ENCODE measurements at regions not wholly inside any gene's neighbourhood (a gene's known extent, or its start where the extent isn't known, plus 50 kb on each side); places are given as distances from the start of the nearest gene placed in this dataset.

GRCh38 chr6:40074306-40075055 is 140.2 kb upstream of the MOCS1 start:
- no peak for DNase-seq (ENCODE audit: low spot score)

GRCh38 chr6:40066372-40066771 is 132.1 kb upstream of the MOCS1 start:
- no peak for DNase-seq (ENCODE audit: low spot score)

- no peak for DNase-seq (ENCODE audit: low spot score)
Observed at GRCh38 chr6:40056865-40057264, 122.6 kb upstream of the MOCS1 start.

- no peak for DNase-seq (ENCODE audit: low spot score)
Observed at GRCh38 chr6:40054602-40055001, 120.3 kb upstream of the MOCS1 start.

- no peak for DNase-seq (ENCODE audit: low spot score)
Observed at GRCh38 chr6:40054186-40054585, 119.9 kb upstream of the MOCS1 start.

GRCh38 chr6:40049128-40049527 is 114.9 kb upstream of the MOCS1 start:
- DNase-seq (ENCODE audit: low spot score), result no peak

GRCh38 chr6:40044196-40044595 is 109.9 kb upstream of the MOCS1 start:
- no peak for DNase-seq (ENCODE audit: low spot score)

- no peak for DNase-seq (ENCODE audit: low spot score)
Observed at GRCh38 chr6:40042232-40042631, 108.0 kb upstream of the MOCS1 start.

GRCh38 chr6:40039042-40039441 is 104.8 kb upstream of the MOCS1 start:
- DNase-seq (ENCODE audit: low spot score), result no peak

- no peak for DNase-seq (ENCODE audit: low spot score)
Observed at GRCh38 chr6:40038626-40039025, 104.4 kb upstream of the MOCS1 start.

- DNase-seq (ENCODE audit: low spot score), result no peak
Observed at GRCh38 chr6:40037271-40037670, 103.0 kb upstream of the MOCS1 start.

- DNase-seq (ENCODE audit: low spot score), result no peak
Observed at GRCh38 chr6:40036186-40036585, 101.9 kb upstream of the MOCS1 start.

GRCh38 chr6:40028449-40028848 is 94.2 kb upstream of the MOCS1 start:
- no peak for DNase-seq (ENCODE audit: low spot score)

GRCh38 chr6:40022867-40023266 is 88.6 kb upstream of the MOCS1 start:
- DNase-seq (ENCODE audit: low spot score), result no peak

- DNase-seq (ENCODE audit: low spot score), result no peak
Observed at GRCh38 chr6:40020166-40020565, 85.9 kb upstream of the MOCS1 start.

- DNase-seq (ENCODE audit: low spot score), result no peak
Observed at GRCh38 chr6:40015530-40015929, 81.3 kb upstream of the MOCS1 start.

GRCh38 chr6:40011844-40012243 is 77.6 kb upstream of the MOCS1 start:
- DNase-seq (ENCODE audit: low spot score), result no peak

GRCh38 chr6:40000964-40001515 is 66.8 kb upstream of the MOCS1 start:
- no peak for DNase-seq (ENCODE audit: low spot score)

GRCh38 chr6:39999006-39999867 is 65.0 kb upstream of the MOCS1 start:
- no peak for DNase-seq (ENCODE audit: low spot score)

GRCh38 chr6:39998126-39998525 is 63.9 kb upstream of the MOCS1 start:
- no peak for DNase-seq (ENCODE audit: low spot score)

GRCh38 chr6:39997101-39997635 is 62.9 kb upstream of the MOCS1 start:
- DNase-seq (ENCODE audit: low spot score), result no peak

- no peak for DNase-seq (ENCODE audit: low spot score)
Observed at GRCh38 chr6:39995633-39996032, 61.4 kb upstream of the MOCS1 start.

Data from hematopoietic multipotent progenitor cell treated with erythropoietin and hydrocortisone succinate and interleukin-3 and kit ligand, for 17 days (in vitro differentiated cells).